ENCODE measurements at regions not wholly inside any gene's neighbourhood (a gene's known extent, or its start where the extent isn't known, plus 50 kb on each side); places are given as distances from the start of the nearest gene placed in this dataset.

DNA sequence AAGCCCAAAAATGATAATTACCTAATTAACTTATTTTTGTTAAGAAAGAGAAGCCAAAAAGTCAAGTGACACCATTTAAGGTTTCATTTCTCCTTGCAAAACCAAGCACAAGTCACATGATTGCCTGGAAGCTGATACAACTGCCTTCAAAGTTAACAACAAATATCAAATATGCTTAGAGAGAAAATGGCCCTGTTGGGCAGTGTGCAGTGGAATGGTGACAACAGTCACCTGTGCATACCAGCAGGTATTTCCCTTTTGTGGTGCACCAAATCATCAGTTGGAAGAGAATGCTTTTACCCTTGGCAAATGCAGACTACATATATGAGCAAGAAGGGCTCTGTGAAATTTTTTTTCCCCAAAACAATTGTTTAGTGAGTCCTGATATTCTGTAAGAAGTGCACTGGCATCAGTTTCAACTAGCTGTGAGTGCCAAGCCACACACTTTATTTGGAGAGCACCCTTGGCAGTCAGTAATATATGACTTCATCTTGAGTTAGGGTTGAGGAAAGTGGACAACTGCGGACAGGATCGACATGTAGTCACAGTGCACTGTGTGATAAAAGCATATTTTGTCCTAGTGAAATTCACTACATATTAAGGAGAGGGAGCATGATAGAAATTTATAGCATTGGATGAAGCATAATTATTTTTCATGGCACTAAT lies 74.9 kb upstream of the DOCK10 start:
- H4K20me1 ChIP-seq (ENCODE audit: control insufficient read depth, insufficient read depth), result no peaks in the 10 kb centered on the region
- FAIRE-seq, result no peak
- H2AFZ ChIP-seq (ENCODE audit: control insufficient read depth, low read depth, low read length), result no peak overlapping the region
- CTCF ChIA-PET, result interaction anchor here (1.0 to 4.3 kb wide), 3 partner anchors 439 to 544 kb away, joined by 3 to 28 read pairs (median 5); no protein-coding TSS in a partner anchor
- H3K4me2 ChIP-seq (ENCODE audit: control insufficient read depth, insufficient read depth), result no peak overlapping the region
- no peak for DNase-seq (ENCODE audit: low read depth, low spot score)
- H3K27ac ChIP-seq (ENCODE audit: control insufficient read depth, insufficient read depth), result no peak overlapping the region
- ATAC-seq, result 0 out of 3 replicates have a peak, but pooled peaks have one; percentile 10
- 59% methylated on average over 2 of the region's 2 CpGs for whole genome bisulfite sequencing (ENCODE audit: insufficient coverage, insufficient replicate concordance, low lambda C conversion rate, missing lambda C conversion rate)
- intact Hi-C loops (cut with micrococcal nuclease; ENCODE audit: unreplicated experiment) (loop anchor here (5.0 kb wide), 2 partner anchors 185 to 235 kb away; no protein-coding TSS in a partner anchor), in situ Hi-C loops (cut with MboI) (no loop called here)
- H3K9me3 ChIP-seq (replicated peaks; ENCODE audit: control insufficient read depth, insufficient read depth, low read length), result no peaks in the 10 kb centered on the region
- SMC1A ChIA-PET (ENCODE audit: uncharacterized antibody, unreplicated experiment), result interaction anchor here (0.9 to 1.6 kb wide), 5 partner anchors 45 to 548 kb away, joined by 3 to 5 read pairs (median 3); no protein-coding TSS in a partner anchor
- H3K79me2 ChIP-seq (ENCODE audit: control insufficient read depth, insufficient read depth, low read length), result no peaks in the 10 kb centered on the region
- RAD21 ChIA-PET (ENCODE audit: unreplicated experiment), result no interaction called here
- BruUV-seq (replicated peaks), result no TSS peak
- peaks cover 7% of the 10 kb centered on the region for H3K4me1 ChIP-seq (ENCODE audit: control insufficient read depth, insufficient read depth, low read length)
- H3K27me3 ChIP-seq (replicated peaks in 1 of 2; ENCODE audit: control insufficient read depth in 2 of 2, insufficient read depth in 2 of 2, low read length in 1 of 2), result no peaks in the 10 kb centered on the region; a peak in 1 of 4 replicates
- TF ChIP-seq RAD51 (IDR thresholded peaks at IDR 0.05), result peak; percentile 24; the same call in 1 of the 2 replicates
- no peak for TF ChIP-seq NRF1 (conservative IDR thresholded peaks at IDR 0.05; ENCODE audit: low read depth, low read length)
- POLR2A ChIA-PET, result no interaction called here
- no peak overlapping the region for H3K9ac ChIP-seq (ENCODE audit: control insufficient read depth, insufficient read depth, low read length)
- H3K4me3 ChIP-seq, result no peak overlapping the region
- no peaks in the 10 kb centered on the region for H3K36me3 ChIP-seq (ENCODE audit: control insufficient read depth in 2 of 2, insufficient read depth in 2 of 2, low read length in 1 of 2)

DNA sequence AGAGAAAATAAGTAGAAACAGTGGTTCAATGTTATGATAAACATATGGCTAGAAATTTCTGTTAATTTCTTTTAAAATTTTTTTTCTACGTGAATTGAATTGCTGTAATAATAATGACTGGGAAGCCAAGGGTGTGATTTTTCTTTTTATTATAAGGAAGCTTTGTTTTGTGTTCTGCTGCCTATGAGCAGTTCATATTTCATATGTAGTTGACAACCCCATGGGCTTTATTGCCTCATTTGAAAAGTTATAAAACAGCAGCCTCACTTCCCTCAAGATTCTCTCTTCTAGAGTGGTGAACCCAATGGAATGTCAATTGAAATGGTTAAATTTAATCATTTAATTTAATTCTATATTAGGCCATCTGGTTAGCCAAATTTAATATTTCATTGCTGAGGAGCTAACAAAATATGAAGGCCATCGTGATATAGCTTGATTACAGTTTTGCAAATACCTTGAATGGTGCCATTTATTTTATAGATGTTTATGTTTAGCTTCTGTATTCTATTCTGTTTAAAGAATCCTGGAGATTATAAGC lies 72.6 kb upstream of the DOCK10 start:
- RAD21 ChIA-PET (ENCODE audit: unreplicated experiment), result interaction anchor here (0.6 to 1.6 kb wide), 3 partner anchors 74 to 550 kb away, joined by 3 to 5 read pairs (median 3); no protein-coding TSS in a partner anchor
- FAIRE-seq, result no peak
- H3K4me3 ChIP-seq, result no peak overlapping the region
- no peak overlapping the region for H2AFZ ChIP-seq (ENCODE audit: control insufficient read depth, low read depth, low read length)
- in situ Hi-C loops (cut with MboI), result no loop called here
- intact Hi-C loops (cut with micrococcal nuclease; ENCODE audit: unreplicated experiment), result loop anchor here (5.0 kb wide), 3 partner anchors 73 to 233 kb away; partner anchors contain the start of gene DOCK10
- H3K27ac ChIP-seq (ENCODE audit: control insufficient read depth, insufficient read depth), result no peak overlapping the region
- H3K4me2 ChIP-seq (ENCODE audit: control insufficient read depth, insufficient read depth), result no peak overlapping the region
- H3K9me3 ChIP-seq (replicated peaks; ENCODE audit: control insufficient read depth, insufficient read depth, low read length), result no peaks in the 10 kb centered on the region
- H3K79me2 ChIP-seq (ENCODE audit: control insufficient read depth, insufficient read depth, low read length), result no peaks in the 10 kb centered on the region
- peaks cover 9% of the 10 kb centered on the region for H3K4me1 ChIP-seq (ENCODE audit: control insufficient read depth, insufficient read depth, low read length)
- no TSS peak for BruUV-seq (replicated peaks)
- DNase-seq (ENCODE audit: low read depth, low spot score), result no peak
- POLR2A ChIA-PET, result interaction anchor here (0.6 kb wide), 2 partner anchors 60 to 144 kb away, joined by 3 to 4 read pairs; no protein-coding TSS in a partner anchor
- CTCF ChIA-PET, result interaction anchor here (0.9 to 3.0 kb wide), 2 partner anchors 10 to 113 kb away, joined by 3 to 15 read pairs; no protein-coding TSS in a partner anchor
- WGBS (ENCODE audit: insufficient coverage, insufficient replicate concordance, low lambda C conversion rate, missing lambda C conversion rate), result 52% methylated on average over 2 of the region's 2 CpGs
- no peaks in the 10 kb centered on the region for H4K20me1 ChIP-seq (ENCODE audit: control insufficient read depth, insufficient read depth)
- SMC1A ChIA-PET (ENCODE audit: uncharacterized antibody, unreplicated experiment), result interaction anchor here (1.3 to 2.4 kb wide), 3 partner anchors 10 to 545 kb away, joined by 5 to 8 read pairs (median 5); no protein-coding TSS in a partner anchor
- H3K9ac ChIP-seq (ENCODE audit: control insufficient read depth, insufficient read depth, low read length), result no peak overlapping the region
- no peaks in the 10 kb centered on the region for H3K36me3 ChIP-seq (ENCODE audit: control insufficient read depth in 2 of 2, insufficient read depth in 2 of 2, low read length in 1 of 2)
- no peak for ATAC-seq
- no peaks in the 10 kb centered on the region for H3K27me3 ChIP-seq (replicated peaks in 1 of 2; ENCODE audit: control insufficient read depth in 2 of 2, insufficient read depth in 2 of 2, low read length in 1 of 2)
- no peak for TF ChIP-seq SPI1 (IDR thresholded peaks at IDR 0.05; ENCODE audit: borderline replicate concordance, insufficient read depth, low read depth, low read length)
